Sciatic nerve (tissue), 2 donors: ENCODE measurements at regions not wholly inside any gene's neighbourhood (a gene's known extent, or its start where the extent isn't known, plus 50 kb on each side); places are given as distances from the start of the nearest gene placed in this dataset.
"Not testable (repeated sequence)": the region's sequence is repeated elsewhere in the genome, so short reads cannot be mapped to it uniquely, and the experiment has no call there.

Experiments
- ATAC-seq: fragments of 200-7000 bp; cut with Tn5 transposase; one replicate; pipeline ENCODE4 v1.9.1; 2020; ENCODE audit warnings: mild to moderate bottlenecking, moderate library complexity
- DNase-seq: peaks from one replicate; pipeline ENCODE4 v3.0.0-alpha.2; 2020; ENCODE audit warnings: low spot score
- intact Hi-C: fragments of 100-400 bp; cut with DNase I; formaldehyde crosslinking; loops from one replicate; pipeline ENCODE4 v1.14.2; 2022
- donor health status: DM: no; HTN: no; CAD: no.
- donor health status: DM: no; HTN: no; CAD: no.

GRCh38 chr21:8987896-8988295 is 1533.5 kb upstream of the TPTE start:
- intact Hi-C loops, ATAC-seq: not testable (repeated sequence)

DNA sequence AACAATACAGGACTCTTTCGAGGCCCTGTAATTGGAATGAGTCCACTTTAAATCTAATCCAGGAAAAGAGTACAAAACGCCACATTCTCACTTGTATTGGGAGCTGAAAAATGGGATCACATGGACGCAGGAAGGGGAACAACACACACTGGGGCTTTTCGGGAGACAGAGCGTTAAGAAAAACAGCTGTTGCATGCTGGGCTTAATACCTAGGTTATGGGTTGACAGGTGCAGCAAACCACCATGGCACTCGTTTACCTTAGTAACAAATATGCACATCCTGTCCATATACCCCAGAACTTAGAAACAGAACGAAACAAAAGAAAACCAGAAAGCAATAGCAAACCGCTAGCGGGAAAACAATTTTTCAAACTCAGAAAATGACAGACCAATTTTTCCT is 1532.7 kb upstream of the TPTE start:
- intact Hi-C loops = no loop called here
- no peak for DNase-seq
- no peak for ATAC-seq

More at GRCh38 chr21:8987896-8988295, 1533.5 kb upstream of the TPTE start:
- not testable (repeated sequence) for DNase-seq

- intact Hi-C loops = no loop called here
- ATAC-seq = peak; percentile 60
Measured at GRCh38 chr21:8989261-8989711, 1532.1 kb upstream of the TPTE start.

GRCh38 chr21:8989721-8990325 is 1531.6 kb upstream of the TPTE start:
- no peak for DNase-seq
- intact Hi-C loops = no loop called here

More at GRCh38 chr21:8989261-8989711, 1532.1 kb upstream of the TPTE start:
- DNase-seq = no peak

DNA sequence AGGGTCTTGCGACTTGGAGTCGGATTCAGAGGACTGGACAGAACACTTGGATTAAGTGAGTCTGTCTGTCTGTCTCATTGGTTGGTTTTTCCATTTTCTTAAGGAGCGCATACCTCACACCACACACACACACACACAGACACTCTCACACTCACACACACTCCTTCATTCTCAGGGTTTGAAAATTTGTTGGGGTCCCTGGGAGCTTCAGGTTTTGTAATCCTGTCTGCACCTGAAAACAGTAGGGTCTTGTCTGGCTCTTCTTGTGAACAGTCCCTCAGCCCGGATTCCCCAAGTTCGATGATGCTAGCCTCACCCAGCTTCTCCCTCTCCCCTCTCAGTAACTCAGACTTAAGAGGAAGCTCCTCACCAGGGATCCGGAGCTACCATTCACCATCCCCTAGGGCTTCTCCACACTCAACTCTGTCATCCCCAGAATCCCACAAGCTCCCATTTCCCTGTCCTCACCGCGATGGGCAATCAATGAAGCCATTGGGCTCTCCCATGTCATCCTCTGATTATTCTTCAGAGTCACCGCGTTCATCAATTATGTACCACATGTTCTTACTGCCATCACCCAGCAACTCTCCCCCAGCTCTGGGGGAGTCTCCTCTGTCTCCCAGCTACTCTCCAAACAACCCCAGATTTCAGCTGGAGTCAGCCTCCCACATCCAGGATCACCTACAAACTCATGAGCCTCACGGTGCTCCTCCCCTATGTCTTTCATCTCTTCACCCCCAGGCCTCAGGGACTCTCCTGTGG is 1530.9 kb upstream of the TPTE start:
- ATAC-seq (no peak), DNase-seq (no peak)
- intact Hi-C loops = no loop called here

More at GRCh38 chr21:8989721-8990325, 1531.6 kb upstream of the TPTE start:
- peak; percentile 37 for ATAC-seq

DNA sequence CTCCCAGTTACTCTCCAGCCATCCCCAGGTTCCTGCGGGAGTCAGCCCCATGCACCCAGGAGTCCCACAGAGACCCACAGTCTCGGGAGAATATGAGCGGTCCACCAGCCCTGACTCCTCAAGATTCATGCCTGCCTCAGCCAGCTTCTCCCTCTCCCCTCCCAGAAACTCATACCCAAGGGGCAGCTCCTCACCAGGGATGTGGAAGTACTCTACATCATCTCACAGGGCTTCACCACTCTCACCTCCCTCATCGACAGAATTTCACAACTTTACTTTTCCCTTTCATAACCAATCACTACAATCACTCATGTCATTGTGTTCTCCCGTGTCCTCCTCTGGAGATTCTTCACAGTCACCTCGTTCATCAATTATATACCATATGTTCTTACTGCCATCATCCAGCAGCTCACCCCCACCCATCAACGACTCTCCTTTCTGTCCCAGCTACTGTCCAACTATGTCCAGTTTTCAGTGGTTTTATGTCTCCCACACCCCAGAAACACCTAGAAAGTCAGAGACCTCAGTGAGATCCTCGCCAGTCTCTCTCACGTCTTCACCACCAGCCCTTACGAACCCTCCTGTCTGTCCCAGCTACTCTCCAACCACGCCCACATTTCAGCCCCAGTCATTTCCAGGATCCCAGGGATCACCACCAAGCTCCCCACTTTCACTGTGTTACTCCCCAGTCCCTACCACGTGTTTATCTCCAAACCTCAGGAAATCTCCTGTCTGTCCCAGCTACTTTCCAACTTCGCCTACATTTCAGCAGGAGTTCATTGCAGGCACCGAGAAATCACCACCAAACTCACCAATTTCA is 1530.1 kb upstream of the TPTE start:
- ATAC-seq = no peak
- no peak for DNase-seq
- intact Hi-C loops = no loop called here

DNA sequence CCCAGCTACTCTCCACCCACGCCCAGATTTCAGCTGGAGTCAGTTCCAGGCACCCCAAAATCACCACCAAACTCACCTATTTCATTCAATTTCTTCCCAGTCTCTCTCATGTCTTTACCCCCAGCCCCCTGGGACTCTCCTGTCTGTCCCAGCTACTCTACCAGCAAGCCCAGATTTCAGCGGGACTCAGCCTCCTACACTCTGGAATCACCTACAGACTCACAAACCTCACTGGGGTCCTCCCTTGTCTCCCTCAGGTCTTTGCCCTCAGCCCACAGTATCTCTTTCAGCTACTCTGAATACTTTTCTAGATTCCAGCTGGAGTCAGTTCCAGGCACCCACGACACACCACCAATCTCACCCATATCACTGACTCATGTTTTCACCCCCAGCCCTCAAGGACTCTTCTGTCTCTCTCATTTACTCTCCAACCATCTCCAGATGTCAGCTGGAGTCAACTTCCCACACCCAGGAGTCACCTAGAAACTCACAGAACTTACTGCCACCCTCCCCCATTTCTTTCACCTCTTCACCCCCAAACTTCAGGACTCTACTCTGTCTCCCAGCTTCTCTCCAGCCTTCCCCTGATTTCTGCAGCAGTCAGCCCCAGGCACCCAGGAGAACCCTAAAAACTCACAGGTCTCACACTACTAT is 1529.3 kb upstream of the TPTE start:
- intact Hi-C loops = no loop called here
- no peak for ATAC-seq
- no peak for DNase-seq

DNA sequence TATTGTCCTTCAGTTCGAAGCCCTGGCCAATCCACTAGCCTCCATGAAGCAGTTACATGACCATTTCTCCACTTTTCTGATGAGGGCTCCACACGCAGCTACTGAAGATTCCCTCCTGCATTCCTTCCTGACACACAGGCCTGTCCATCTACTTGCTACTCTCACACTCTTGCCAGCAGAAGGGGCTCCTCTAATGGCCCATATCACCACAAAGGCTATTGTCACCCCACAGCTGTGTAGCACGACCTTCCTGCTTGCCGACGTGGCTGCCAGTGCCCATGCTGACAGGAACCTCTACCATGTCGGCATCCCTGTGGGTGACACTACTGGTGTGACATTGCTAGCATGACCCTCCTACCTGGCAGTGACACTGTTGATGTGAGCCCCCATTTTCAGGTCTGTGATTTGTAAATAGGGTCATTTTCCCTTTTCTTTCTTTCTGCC is 1528.6 kb upstream of the TPTE start:
- no peak for DNase-seq
- ATAC-seq = peak; percentile 60
- intact Hi-C loops = no loop called here

GRCh38 chr21:8993284-8993942 is 1528.0 kb upstream of the TPTE start:
- intact Hi-C loops = no loop called here
- ATAC-seq = peak; percentile 21
- DNase-seq = no peak

DNA sequence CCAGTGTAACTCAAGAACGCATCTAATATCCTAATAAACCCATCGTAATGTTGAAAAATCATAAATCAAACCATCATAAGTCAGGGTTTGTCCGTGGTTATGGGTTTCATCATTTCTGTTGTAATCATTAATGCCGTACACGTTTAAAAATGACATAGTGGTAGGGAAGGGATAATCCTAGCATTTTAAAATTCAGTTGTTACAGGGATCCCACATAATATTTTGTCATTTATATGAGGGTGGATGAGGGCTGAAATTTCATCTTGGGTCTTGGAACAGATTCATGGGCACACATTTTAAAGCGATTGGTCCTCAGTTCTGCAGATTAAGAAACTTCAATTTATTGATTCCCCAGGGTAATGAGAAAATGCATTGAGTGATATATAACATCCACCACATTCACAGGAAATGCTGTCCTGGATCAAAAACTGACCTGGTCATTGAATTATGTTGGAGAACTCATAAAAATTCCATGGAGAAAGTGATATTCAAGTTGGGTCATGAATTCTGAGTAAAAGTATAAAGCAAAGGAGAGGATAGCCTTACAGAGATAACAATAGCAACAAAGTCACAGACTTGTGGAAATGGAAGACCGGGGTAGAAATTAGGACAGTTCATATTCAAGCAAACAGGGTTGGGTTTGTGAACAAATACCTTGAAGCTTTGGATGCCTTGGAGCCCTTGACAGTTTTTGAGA is 1527.3 kb upstream of the TPTE start:
- ATAC-seq (peak; percentile 32), DNase-seq (no peak)
- intact Hi-C loops = no loop called here

- ATAC-seq = no peak
- intact Hi-C loops = no loop called here
- DNase-seq = no peak
Measured at GRCh38 chr21:8994640-8995511, 1526.5 kb upstream of the TPTE start.

- intact Hi-C loops, DNase-seq, ATAC-seq: not testable (repeated sequence)
Measured at GRCh38 chr21:8996487-8996968, 1524.9 kb upstream of the TPTE start.

DNA sequence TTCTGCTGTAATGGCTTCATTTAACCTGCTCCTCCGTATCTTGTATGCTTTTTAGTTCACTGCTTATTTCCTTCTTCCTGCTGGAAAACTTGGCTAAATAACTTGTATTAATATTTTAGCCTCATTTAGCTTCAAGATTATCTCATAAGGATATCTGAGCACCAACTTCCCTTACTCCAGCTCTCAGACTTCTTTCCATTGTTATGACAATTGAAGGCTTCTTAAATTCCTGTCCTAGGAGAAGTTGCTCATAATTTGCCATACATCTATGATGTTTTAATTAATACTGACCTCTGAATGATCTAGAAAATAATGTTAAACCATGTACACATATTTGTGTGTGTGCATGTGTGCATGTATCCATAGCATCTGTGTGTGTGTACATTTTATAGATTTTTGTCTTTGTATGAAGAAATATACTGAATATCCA is 1524.4 kb upstream of the TPTE start:
- DNase-seq = no peak
- ATAC-seq = no peak

GRCh38 chr21:8997443-8998390 is 1523.7 kb upstream of the TPTE start:
- intact Hi-C loops, ATAC-seq, DNase-seq: not testable (repeated sequence)

More for the DNA sequence above, 1524.4 kb upstream of the TPTE start:
- intact Hi-C loops = no loop called here

- DNase-seq, intact Hi-C loops, ATAC-seq: not testable (repeated sequence)
Measured at GRCh38 chr21:8998480-8998879, 1522.9 kb upstream of the TPTE start.
